SK-N-SH (cell line): ENCODE measurements at regions not wholly inside any gene's neighbourhood (a gene's known extent, or its start where the extent isn't known, plus 50 kb on each side); places are given as distances from the start of the nearest gene placed in this dataset.

Source experiments
- CTCF ChIA-PET: fragments of 300-600, 350-600 bp; formaldehyde crosslinking; extraction: SDS; loops from one replicate; lab custom pipeline; 2021; lab: Yijun Ruan, JAX
- POLR2A ChIA-PET: fragments of 350-600 bp; sonication (Branson Sonifier 250); formaldehyde crosslinking; extraction: SDS; loops from one replicate; lab custom pipeline; 2020; ENCODE audit warnings: antibody characterized with exemption, inconsistent platforms; lab: Yijun Ruan, JAX
- DNase-seq: peaks from one replicate; pipeline ENCODE4 v3.0.0; 2012
- H2AFZ ChIP-seq: fragments of 200-600 bp; sonication (generic); 2 replicates; pipeline ENCODE4 v1.8.1; 2016; ENCODE audit warnings: antibody characterized with exemption, mild to moderate bottlenecking, low read depth
- H3F3A ChIP-seq: fragments of 200-600 bp; sonication (generic); replicated peaks from 2 replicates; pipeline ENCODE3; 2016; ENCODE audit warnings: antibody characterized with exemption, mild to moderate bottlenecking; ENCODE audit not compliant: insufficient read depth
- H3K27ac ChIP-seq, 2 experiments: fragments of 200-500 bp in 1 of 2; fragments of 200-600 bp in 1 of 2; sonication (Bioruptor generic) in 1 of 2; sonication (generic), shearing (Covaris generic) in 1 of 2; 2 replicates each; pipeline versions ENCODE4 v1.5.1 to v1.6.1; 2014 to 2016; ENCODE audit warnings: low read depth in 2 of 2, inconsistent platforms in 1 of 2, low read length in 1 of 2, mild to moderate bottlenecking in 1 of 2, mixed read lengths in 1 of 2
- H3K27me3 ChIP-seq: fragments of 200-600 bp; sonication (generic), shearing (Covaris generic); 2 replicates; pipeline ENCODE4 v1.6.1; 2016; ENCODE audit warnings: mixed run types; ENCODE audit not compliant: insufficient read depth
- H3K36me3 ChIP-seq, 2 experiments: fragments of 200-500 bp in 1 of 2; fragments of 200-600 bp in 1 of 2; sonication (Bioruptor generic) in 1 of 2; sonication (generic) in 1 of 2; replicated peaks in 1 of 2; 2 replicates each; pipeline versions ENCODE3 to v1.5.1; 2014 to 2016; ENCODE audit warnings: low read length in 1 of 2, mild to moderate bottlenecking in 1 of 2; ENCODE audit not compliant: insufficient read depth in 2 of 2, control insufficient read depth in 1 of 2
- H3K4me1 ChIP-seq, 2 experiments: fragments of 200-500 bp in 1 of 2; fragments of 200-600 bp in 1 of 2; sonication (Bioruptor generic) in 1 of 2; sonication (generic), shearing (Covaris generic) in 1 of 2; 2 replicates each; pipeline versions ENCODE4 v1.5.1 to v1.6.1; 2014 to 2016; ENCODE audit warnings: low read depth in 1 of 2, low read length in 1 of 2, mixed run types in 1 of 2; ENCODE audit not compliant: insufficient read depth in 2 of 2, control insufficient read depth in 1 of 2
- H3K4me2 ChIP-seq: fragments of 200-600 bp; sonication (generic), shearing (Covaris generic); 2 replicates; pipeline ENCODE4 v1.6.1; 2017; ENCODE audit warnings: mixed run types
- H3K4me3 ChIP-seq, 2 experiments: fragments of 200-500 bp in 1 of 2; fragments of 200-600 bp in 1 of 2; sonication (Bioruptor generic) in 1 of 2; sonication (generic), shearing (Covaris generic) in 1 of 2; 2 replicates each; pipeline versions ENCODE4 v1.5.1 to v1.8.1; 2014 to 2016; ENCODE audit warnings: low read depth in 2 of 2, inconsistent platforms in 1 of 2, low read length in 1 of 2, mild to moderate bottlenecking in 1 of 2, mixed read lengths in 1 of 2, moderate library complexity in 1 of 2
- H3K79me2 ChIP-seq: fragments of 200-600 bp; sonication (generic); 2 replicates; pipeline ENCODE4 v1.8.1; 2017; ENCODE audit warnings: mild to moderate bottlenecking; ENCODE audit not compliant: insufficient read depth
- H3K9ac ChIP-seq: fragments of 200-600 bp; sonication (generic); 2 replicates; pipeline ENCODE4 v1.6.1; 2017; ENCODE audit warnings: mixed run types
- H3K9me2 ChIP-seq: fragments of 200-600 bp; sonication (generic); 2 replicates; pipeline ENCODE4 v1.6.1; 2017; ENCODE audit warnings: mixed run types
- H3K9me3 ChIP-seq: fragments of 200-600 bp; sonication (generic); 2 replicates; pipeline ENCODE4 v1.6.1; 2017; ENCODE audit warnings: mixed run types, mild to moderate bottlenecking, moderate library complexity
- H4K20me1 ChIP-seq: fragments of 200-600 bp; sonication (generic); 2 replicates; pipeline ENCODE4 v1.6.1; 2017; ENCODE audit warnings: mild to moderate bottlenecking, mixed run types; ENCODE audit not compliant: insufficient read depth
- CHD2 ChIP-seq: fragments of 150-350 bp; IDR thresholded peaks from 2 replicates; pipeline ENCODE4 v1.6.1; 2018; ENCODE audit warnings: low read length; ENCODE audit not compliant: partially characterized antibody
- CTCF ChIP-seq: fragments of 200-600 bp; sonication (generic); IDR thresholded peaks from 2 replicates; pipeline ENCODE4 v1.6.1; 2017; ENCODE audit warnings: antibody characterized with exemption, mild to moderate bottlenecking, moderate library complexity
- EP300 ChIP-seq, 2 experiments: IDR thresholded peaks; 2 replicates each; pipeline versions ENCODE4 v1.4.0 to v1.6.1; 2012; ENCODE audit warnings: borderline replicate concordance in 1 of 2, low read depth in 1 of 2, low read length in 1 of 2
- EZH2phosphoT487 ChIP-seq: fragments of 200-600 bp; sonication (generic); IDR thresholded peaks from 2 replicates; pipeline ENCODE4 v1.6.1; 2017; ENCODE audit warnings: low read depth, mixed run types, mild to moderate bottlenecking, antibody characterized with exemption, moderate library complexity, borderline replicate concordance
- FOSL2 ChIP-seq: IDR thresholded peaks from 2 replicates; pipeline ENCODE4 v1.4.0; 2012; ENCODE audit warnings: low read depth, mild to moderate bottlenecking, moderate library complexity, borderline replicate concordance
- FOXJ3 ChIP-seq: sonication (generic); formaldehyde crosslinking; IDR thresholded peaks from 2 replicates; pipeline ENCODE4 v1.5.1; 2020; ENCODE audit warnings: mild to moderate bottlenecking, missing genetic modification reagents
- GABPA ChIP-seq: IDR thresholded peaks from 2 replicates; pipeline ENCODE4 v1.4.0; 2012; ENCODE audit warnings: low read depth, mild to moderate bottlenecking
- MAX ChIP-seq: IDR thresholded peaks from 2 replicates; pipeline ENCODE4 v1.4.0; 2012; ENCODE audit warnings: low read depth
- MEF2A ChIP-seq: IDR thresholded peaks from 2 replicates; pipeline ENCODE4 v1.4.0; 2012; ENCODE audit warnings: low read depth, borderline replicate concordance
- MXI1 ChIP-seq: IDR thresholded peaks from 2 replicates; pipeline ENCODE4 v1.6.1; 2012; ENCODE audit warnings: mild to moderate bottlenecking, low read depth, low read length, improper control_type of control experiment
- NFIC ChIP-seq: IDR thresholded peaks from 2 replicates; pipeline ENCODE4 v1.4.0; 2012; ENCODE audit warnings: borderline replicate concordance
- NRF1 ChIP-seq: IDR thresholded peaks from 2 replicates; pipeline ENCODE4 v1.6.1; 2012; ENCODE audit warnings: low read depth, mild to moderate bottlenecking, low read length
- POLR2AphosphoS5 ChIP-seq: IDR thresholded peaks from 2 replicates; pipeline ENCODE4 v1.6.1; 2012; ENCODE audit warnings: low read depth, low read length
- RAD21 ChIP-seq: IDR thresholded peaks from 2 replicates; pipeline ENCODE4 v1.6.1; 2012; ENCODE audit warnings: mild to moderate bottlenecking, low read length
- RCOR1 ChIP-seq: fragments of 150-350 bp; IDR thresholded peaks from 2 replicates; pipeline ENCODE4 v1.6.1; 2017; ENCODE audit warnings: antibody characterized with exemption, low read length
- REST ChIP-seq: IDR thresholded peaks from 2 replicates; pipeline ENCODE4 v1.6.1; 2012; ENCODE audit warnings: mild to moderate bottlenecking, low read depth, low read length, moderate library complexity
- RFX5 ChIP-seq: IDR thresholded peaks from 2 replicates; pipeline ENCODE4 v1.6.1; 2012; ENCODE audit warnings: mild to moderate bottlenecking, improper control_type of control experiment, low read length
- SMC3 ChIP-seq: IDR thresholded peaks from 2 replicates; pipeline ENCODE4 v1.6.1; 2012; ENCODE audit warnings: low read depth, low read length, improper control_type of control experiment
- TCF12 ChIP-seq: IDR thresholded peaks from 2 replicates; pipeline ENCODE4 v1.4.0; 2012
- TEAD4 ChIP-seq: IDR thresholded peaks from 2 replicates; pipeline ENCODE4 v1.4.0; 2012; ENCODE audit warnings: mild to moderate bottlenecking, borderline replicate concordance; ENCODE audit not compliant: insufficient read depth
- USF2 ChIP-seq: fragments of 150-350 bp; IDR thresholded peaks from 2 replicates; pipeline ENCODE4 v1.6.1; 2017; ENCODE audit warnings: antibody characterized with exemption, low read length, low read depth, borderline replicate concordance
- WGBS: methylation state at CpG from one replicate; pipeline ENCODE4 v1.1.6; 2017; ENCODE audit warnings: low lambda C conversion rate; 5-methylcytosine and 5-hydroxymethylcytosine counted together
- TF ChIP-seq, protein P1 (sequence below): fragments of 150-350 bp; IDR thresholded peaks from 2 replicates; pipeline ENCODE4 v1.6.1; 2016; ENCODE audit warnings: mild to moderate bottlenecking, low read depth, low read length

DNA sequence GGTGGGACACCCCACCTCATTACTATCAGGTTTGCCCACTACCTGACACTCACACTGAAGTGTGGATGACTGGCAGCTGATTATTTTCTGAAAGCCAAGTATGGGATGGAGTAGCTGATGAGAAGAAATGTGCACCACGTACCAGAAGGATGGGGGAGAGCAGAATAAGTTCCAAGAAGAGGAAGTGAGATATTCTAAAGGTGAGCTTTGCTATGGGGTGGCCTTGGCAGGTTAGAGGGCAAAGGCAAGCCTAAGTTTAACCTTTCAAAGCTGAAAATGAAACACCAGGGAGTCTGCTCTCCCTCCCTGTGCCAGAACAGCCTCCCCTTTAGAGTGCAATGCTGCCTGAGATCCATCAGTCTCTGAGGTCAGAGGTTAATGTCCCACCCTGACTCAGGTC lies 196.1 kb upstream of the OSR1 start (continued):
- TF ChIP-seq REST (no peak), FOXJ3 (no peak), TEAD4 (no peak), TCF12 (no peak), MEF2A (no peak), POLR2AphosphoS5 (no peak), GABPA (no peak), RAD21 (no peak)
- TF ChIP-seq, protein P1, sequence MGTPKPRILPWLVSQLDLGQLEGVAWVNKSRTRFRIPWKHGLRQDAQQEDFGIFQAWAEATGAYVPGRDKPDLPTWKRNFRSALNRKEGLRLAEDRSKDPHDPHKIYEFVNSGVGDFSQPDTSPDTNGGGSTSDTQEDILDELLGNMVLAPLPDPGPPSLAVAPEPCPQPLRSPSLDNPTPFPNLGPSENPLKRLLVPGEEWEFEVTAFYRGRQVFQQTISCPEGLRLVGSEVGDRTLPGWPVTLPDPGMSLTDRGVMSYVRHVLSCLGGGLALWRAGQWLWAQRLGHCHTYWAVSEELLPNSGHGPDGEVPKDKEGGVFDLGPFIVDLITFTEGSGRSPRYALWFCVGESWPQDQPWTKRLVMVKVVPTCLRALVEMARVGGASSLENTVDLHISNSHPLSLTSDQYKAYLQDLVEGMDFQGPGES = no peak

- POLR2A ChIA-PET = no interaction called here
These were observed 193.8 kb upstream of the OSR1 start for GRCh38 chr2:19552270-19552669.

More at GRCh38 chr2:19552270-19552669, 193.8 kb upstream of the OSR1 start:
- no peak overlapping the region for H3K27ac ChIP-seq
- H2AFZ ChIP-seq = no peak overlapping the region
- no peak for DNase-seq
- H4K20me1 ChIP-seq = no peaks in the 10 kb centered on the region
- no peaks in the 10 kb centered on the region for H3K79me2 ChIP-seq
- TF ChIP-seq CTCF = no peak
- TF ChIP-seq POLR2AphosphoS5 = no peak
- TF ChIP-seq FOSL2 = no peak
- TF ChIP-seq RCOR1 = no peak
- TF ChIP-seq MXI1 = no peak
- TF ChIP-seq TCF12 = no peak
- TF ChIP-seq EZH2phosphoT487 = no peak
- no peak for TF ChIP-seq NRF1
- TF ChIP-seq EP300 (IDR thresholded peaks at IDR 0.05; ENCODE audit: borderline replicate concordance in 1 of 2, low read depth in 1 of 2, low read length in 1 of 2) = no peak
- no peak for TF ChIP-seq FOXJ3
- TF ChIP-seq RFX5 = no peak
- TF ChIP-seq MAX = no peak
- TF ChIP-seq GABPA = no peak
- no peak for TF ChIP-seq RAD21
- TF ChIP-seq USF2 = no peak
- no peak for TF ChIP-seq SMC3
- no peak for TF ChIP-seq NFIC
- no peak for TF ChIP-seq CHD2
- CTCF ChIA-PET = no interaction called here
- H3K4me3 ChIP-seq = no peak overlapping the region
- WGBS = 10% methylated on average over 1 of the region's 1 CpG
- no peak overlapping the region for H3K9ac ChIP-seq
- no peaks in the 10 kb centered on the region for H3K9me2 ChIP-seq
- H3K36me3 ChIP-seq = no peaks in the 10 kb centered on the region
- no peaks in the 10 kb centered on the region for H3K9me3 ChIP-seq
- peaks cover 60% of the 10 kb centered on the region; the same call in 1 of the 2 replicates for H3K27me3 ChIP-seq
- H3K4me2 ChIP-seq = no peak overlapping the region
- H3F3A ChIP-seq = no peaks in the 10 kb centered on the region
- H3K4me1 ChIP-seq = no peaks in the 10 kb centered on the region
